CD4-positive, alpha-beta T cell (primary cell): ENCODE measurements at regions not wholly inside any gene's neighbourhood (a gene's known extent, or its start where the extent isn't known, plus 50 kb on each side); places are given as distances from the start of the nearest gene placed in this dataset.

Experiments used
- ATAC-seq: fragments of 200-7000 bp; cut with Tn5 transposase; one replicate; pipeline ENCODE4 v1.10.0; 2022; ENCODE audit warnings: mild to moderate bottlenecking; ENCODE audit not compliant: poor library complexity
- CTCF ChIA-PET: fragments of 350-600 bp; sonication (Branson Sonifier 250); formaldehyde crosslinking; loops from one replicate; lab custom pipeline; 2021; ENCODE audit warnings: antibody characterized with exemption, inconsistent platforms; lab: Charles Lee
- POLR2A ChIA-PET: fragments of 350-600 bp; sonication (Branson Sonifier 250); formaldehyde crosslinking; loops from one replicate; lab custom pipeline; 2021; ENCODE audit warnings: antibody characterized with exemption, inconsistent platforms; lab: Charles Lee
- DNase-seq, 14 experiments: peaks; one replicate each; pipeline ENCODE4 v3.0.0-alpha.2; 2013 to 2020; ENCODE audit warnings: mixed read lengths in 2 of 14
- H3K27ac ChIP-seq, 2 donors: one replicate each; pipeline versions ENCODE4 v1.5.1 to v1.7.0; 2013; ENCODE audit warnings: low read length in 2 of 2, low read depth in 1 of 2, mild to moderate bottlenecking in 1 of 2
- H3K27me3 ChIP-seq, 2 experiments: 1 replicate in 1 of 2; 2 replicates in 1 of 2; pipeline versions ENCODE4 v1.6.1 to v1.7.0; 2013; ENCODE audit warnings: low read length in 2 of 2, control low read depth in 1 of 2, mild to moderate bottlenecking in 1 of 2, moderate library complexity in 1 of 2; ENCODE audit not compliant: insufficient read depth in 2 of 2, control insufficient read depth in 1 of 2
- H3K36me3 ChIP-seq: one replicate; pipeline ENCODE4 v1.6.1; 2013; ENCODE audit warnings: low read length, control low read depth; ENCODE audit not compliant: insufficient read depth
- H3K4me1 ChIP-seq: one replicate; pipeline ENCODE4 v1.6.1; 2013; ENCODE audit warnings: low read length, control low read depth; ENCODE audit not compliant: insufficient read depth
- H3K4me3 ChIP-seq: one replicate; pipeline ENCODE4 v1.5.1; 2013; ENCODE audit warnings: mild to moderate bottlenecking, low read length, moderate library complexity
- H3K9me3 ChIP-seq, 2 experiments: 1 replicate in 1 of 2; 2 replicates in 1 of 2; pipeline versions ENCODE4 v1.6.1 to v1.7.0; 2013; ENCODE audit warnings: low read length in 2 of 2, mild to moderate bottlenecking in 2 of 2, control low read depth in 1 of 2, moderate library complexity in 1 of 2; ENCODE audit not compliant: control insufficient read depth in 1 of 2, insufficient read depth in 1 of 2
- H3K27ac Mint-ChIP-seq: one replicate; pipeline ENCODE4 v1.8.0; 2020; ENCODE audit warnings: mixed read lengths
- H3K27me3 Mint-ChIP-seq: one replicate; pipeline ENCODE4 v1.8.0; 2021; ENCODE audit warnings: mixed read lengths
- H3K36me3 Mint-ChIP-seq: one replicate; pipeline ENCODE4 v1.8.0; 2021; ENCODE audit warnings: low read depth, mixed read lengths
- H3K4me1 Mint-ChIP-seq: one replicate; pipeline ENCODE4 v1.8.0; 2021; ENCODE audit warnings: low read depth, mixed read lengths
- H3K4me3 Mint-ChIP-seq: one replicate; pipeline ENCODE4 v1.8.0; 2020; ENCODE audit warnings: mild to moderate bottlenecking, mixed read lengths
- H3K9me3 Mint-ChIP-seq: one replicate; pipeline ENCODE4 v1.8.0; 2020; ENCODE audit warnings: mixed read lengths
- intact Hi-C, 2 experiments: fragments of 100-400 bp; cut with DNase I in 1 of 2; cut with micrococcal nuclease in 1 of 2; formaldehyde crosslinking; loops; one replicate each; pipeline versions ENCODE4 v1.15.1 to v1.9.0; 2023 to 2025; cut with DNase I, micrococcal nuclease
- TF ChIP-seq, protein P1 (sequence below): fragments of 200-600 bp; IDR thresholded peaks from one replicate; pipeline ENCODE4 v1.8.0; 2022; ENCODE audit warnings: antibody characterized with exemption, mild to moderate bottlenecking

GRCh38 chr1:239315631-239316217, 70.6 kb upstream of the CHRM3 start:
- Mint-ChIP-seq H3K9me3 (no peaks in the 10 kb centered on the region), H3K36me3 (no peaks in the 10 kb centered on the region), H3K4me3 (no peak overlapping the region), H3K27me3 (peaks cover 23% of the 10 kb centered on the region), H3K4me1 (no peaks in the 10 kb centered on the region), H3K27ac (no peak overlapping the region)
- Histone ChIP-seq H3K36me3 (no peaks in the 10 kb centered on the region), H3K9me3 (no peaks in the 10 kb centered on the region), H3K27ac (no peak overlapping the region), H3K4me1 (no peaks in the 10 kb centered on the region), H3K27me3 (no peaks in the 10 kb centered on the region), H3K4me3 (no peak overlapping the region)
- no peak for ATAC-seq
- no peak for DNase-seq
- ChIA-PET CTCF (no interaction called here), POLR2A (no interaction called here)
- TF ChIP-seq, protein P1, sequence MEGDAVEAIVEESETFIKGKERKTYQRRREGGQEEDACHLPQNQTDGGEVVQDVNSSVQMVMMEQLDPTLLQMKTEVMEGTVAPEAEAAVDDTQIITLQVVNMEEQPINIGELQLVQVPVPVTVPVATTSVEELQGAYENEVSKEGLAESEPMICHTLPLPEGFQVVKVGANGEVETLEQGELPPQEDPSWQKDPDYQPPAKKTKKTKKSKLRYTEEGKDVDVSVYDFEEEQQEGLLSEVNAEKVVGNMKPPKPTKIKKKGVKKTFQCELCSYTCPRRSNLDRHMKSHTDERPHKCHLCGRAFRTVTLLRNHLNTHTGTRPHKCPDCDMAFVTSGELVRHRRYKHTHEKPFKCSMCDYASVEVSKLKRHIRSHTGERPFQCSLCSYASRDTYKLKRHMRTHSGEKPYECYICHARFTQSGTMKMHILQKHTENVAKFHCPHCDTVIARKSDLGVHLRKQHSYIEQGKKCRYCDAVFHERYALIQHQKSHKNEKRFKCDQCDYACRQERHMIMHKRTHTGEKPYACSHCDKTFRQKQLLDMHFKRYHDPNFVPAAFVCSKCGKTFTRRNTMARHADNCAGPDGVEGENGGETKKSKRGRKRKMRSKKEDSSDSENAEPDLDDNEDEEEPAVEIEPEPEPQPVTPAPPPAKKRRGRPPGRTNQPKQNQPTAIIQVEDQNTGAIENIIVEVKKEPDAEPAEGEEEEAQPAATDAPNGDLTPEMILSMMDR: no peak
- intact Hi-C loops: no loop called here

DNA sequence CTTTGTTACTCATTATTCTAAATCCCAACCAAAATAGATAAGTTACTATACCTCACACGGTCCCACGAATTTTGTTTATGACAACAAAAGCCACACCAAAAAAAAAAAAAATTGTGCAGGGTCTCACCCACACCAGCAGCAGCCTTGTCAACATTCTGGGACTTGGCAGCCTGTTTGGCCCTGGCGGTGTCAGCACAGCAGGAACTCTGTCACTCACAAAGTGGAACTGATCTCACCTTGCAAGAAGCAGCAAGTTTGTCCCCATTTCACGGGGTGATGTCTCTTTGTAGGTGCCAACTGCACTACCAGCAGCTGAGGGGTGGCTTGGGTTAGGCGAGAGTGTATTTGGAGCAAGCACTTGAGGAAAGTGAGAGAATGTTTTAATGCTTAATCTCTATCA, 75.0 kb upstream of the CHRM3 start:
- no peak for DNase-seq
- H3K9me3 Mint-ChIP-seq: no peaks in the 10 kb centered on the region
- ChIA-PET CTCF (no interaction called here), POLR2A (no interaction called here)
- no peak overlapping the region for H3K4me3 ChIP-seq
- no peaks in the 10 kb centered on the region for H3K36me3 ChIP-seq
- TF ChIP-seq, protein P1: no peak
- H3K4me1 ChIP-seq: no peaks in the 10 kb centered on the region
- H3K4me3 Mint-ChIP-seq: no peak overlapping the region
- H3K27me3 Mint-ChIP-seq: peaks cover under 1% of the 10 kb centered on the region
- intact Hi-C loops: no loop called here
- ATAC-seq: no peak
- no peak overlapping the region for H3K27ac Mint-ChIP-seq
- no peaks in the 10 kb centered on the region for H3K27me3 ChIP-seq
- H3K27ac ChIP-seq: no peak overlapping the region
- no peaks in the 10 kb centered on the region for H3K4me1 Mint-ChIP-seq
- no peaks in the 10 kb centered on the region for H3K9me3 ChIP-seq
- no peaks in the 10 kb centered on the region for H3K36me3 Mint-ChIP-seq

- intact Hi-C loops: loop anchor here (5.0 kb wide), 1 partner anchor 588 kb away; no protein-coding TSS in a partner anchor
These were observed 77.6 kb upstream of the CHRM3 start for GRCh38 chr1:239308701-239309333.

More at GRCh38 chr1:239308701-239309333, 77.6 kb upstream of the CHRM3 start:
- DNase-seq (peak in 8 of 14 experiments; percentile 1 to 27 (median 6)), ATAC-seq (no peak)
- Histone ChIP-seq H3K4me3 (no peak overlapping the region), H3K9me3 (no peaks in the 10 kb centered on the region), H3K27me3 (no peaks in the 10 kb centered on the region), H3K4me1 (no peaks in the 10 kb centered on the region), H3K27ac (no peak overlapping the region), H3K36me3 (no peaks in the 10 kb centered on the region)
- TF ChIP-seq, protein P1: peak; percentile 46
- H3K36me3 Mint-ChIP-seq: no peaks in the 10 kb centered on the region
- POLR2A ChIA-PET: no interaction called here
- CTCF ChIA-PET: no interaction called here
- H3K4me1 Mint-ChIP-seq: no peaks in the 10 kb centered on the region
- no peaks in the 10 kb centered on the region for H3K9me3 Mint-ChIP-seq
- no peak overlapping the region for H3K4me3 Mint-ChIP-seq
- no peak overlapping the region for H3K27ac Mint-ChIP-seq
- H3K27me3 Mint-ChIP-seq: no peaks in the 10 kb centered on the region
